ENCODE measurements at regions not wholly inside any gene's neighbourhood (a gene's known extent, or its start where the extent isn't known, plus 50 kb on each side); places are given as distances from the start of the nearest gene placed in this dataset.

GRCh38 chr12:91926848-91927247, 218.8 kb downstream of the BTG1 start:
- no peak overlapping the region for H3K4me3 ChIP-seq (ENCODE audit: low read depth, low read length)
- peak; percentile 90 for DNase-seq (ENCODE audit: low read depth)
- no peak for TF ChIP-seq CTCF (IDR thresholded peaks at IDR 0.05; ENCODE audit: control insufficient read depth, extremely low read depth, insufficient read depth)

GRCh38 chr12:91924827-91925226, 220.8 kb downstream of the BTG1 start:
- no peak for DNase-seq (ENCODE audit: low read depth)
- TF ChIP-seq CTCF (IDR thresholded peaks at IDR 0.05; ENCODE audit: control insufficient read depth, extremely low read depth, insufficient read depth) = no peak

GRCh38 chr12:91923864-91924263, 221.8 kb downstream of the BTG1 start:
- no peak for DNase-seq (ENCODE audit: low read depth)
- no peak for TF ChIP-seq CTCF (IDR thresholded peaks at IDR 0.05; ENCODE audit: control insufficient read depth, extremely low read depth, insufficient read depth)
- no peak overlapping the region for H3K4me3 ChIP-seq (ENCODE audit: low read depth, low read length)

More at GRCh38 chr12:91924827-91925226, 220.8 kb downstream of the BTG1 start:
- no peak overlapping the region for H3K4me3 ChIP-seq (ENCODE audit: low read depth, low read length)

- no peak for TF ChIP-seq CTCF (IDR thresholded peaks at IDR 0.05; ENCODE audit: control insufficient read depth, extremely low read depth, insufficient read depth)
- no peak for DNase-seq (ENCODE audit: low read depth)
- no peak overlapping the region for H3K4me3 ChIP-seq (ENCODE audit: low read depth, low read length)
These were observed 223.0 kb downstream of the BTG1 start for GRCh38 chr12:91922674-91923073.

- no peak overlapping the region for H3K4me3 ChIP-seq (ENCODE audit: low read depth, low read length)
- TF ChIP-seq CTCF (IDR thresholded peaks at IDR 0.05; ENCODE audit: control insufficient read depth, extremely low read depth, insufficient read depth) = no peak
- DNase-seq (ENCODE audit: low read depth) = no peak
These were observed 223.5 kb downstream of the BTG1 start for GRCh38 chr12:91922139-91922538.

- TF ChIP-seq CTCF (IDR thresholded peaks at IDR 0.05; ENCODE audit: control insufficient read depth, extremely low read depth, insufficient read depth) = no peak
- DNase-seq (ENCODE audit: low read depth) = no peak
- H3K4me3 ChIP-seq (ENCODE audit: low read depth, low read length) = no peak overlapping the region
These were observed 224.1 kb downstream of the BTG1 start for GRCh38 chr12:91921555-91921954.

- no peak for TF ChIP-seq CTCF (IDR thresholded peaks at IDR 0.05; ENCODE audit: control insufficient read depth, extremely low read depth, insufficient read depth)
- no peak for DNase-seq (ENCODE audit: low read depth)
These were observed 224.9 kb downstream of the BTG1 start for GRCh38 chr12:91920741-91921140.

More at GRCh38 chr12:91920741-91921140, 224.9 kb downstream of the BTG1 start:
- no peak overlapping the region for H3K4me3 ChIP-seq (ENCODE audit: low read depth, low read length)
